PC-9 (cell line): ENCODE measurements at regions not wholly inside any gene's neighbourhood (a gene's known extent, or its start where the extent isn't known, plus 50 kb on each side); places are given as distances from the start of the nearest gene placed in this dataset.
"Not testable (repeated sequence)": the region's sequence is repeated elsewhere in the genome, so short reads cannot be mapped to it uniquely, and the experiment has no call there.

Experiments used
- BruUV-seq: library from RNA; stranded (reverse); fragments of 400-500 nt; replicated peaks from 2 replicates; lab custom pipeline; 2021; lab: Mats Ljungman, UMichigan
- CTCF ChIA-PET: fragments of 300-600 bp; sonication (Branson Sonifier 250); formaldehyde crosslinking; loops from one replicate; lab custom pipeline; 2022; ENCODE audit warnings: antibody characterized with exemption; lab: Charles Lee
- POLR2A ChIA-PET: fragments of 300-600 bp; sonication (Branson Sonifier 250); formaldehyde crosslinking; loops from one replicate; lab custom pipeline; 2022; ENCODE audit warnings: antibody characterized with exemption; ENCODE audit not compliant: unreplicated experiment; lab: Charles Lee
- DNase-seq, 2 experiments: peaks; one replicate each; pipeline versions ENCODE4 v3.0.0 to v3.0.0-alpha.2; 2015 to 2022; ENCODE audit warnings: mixed read lengths in 1 of 2
- H2AFZ ChIP-seq: fragments of 200-600 bp; sonication (generic); 2 replicates; pipeline ENCODE4 v1.8.1; 2017; ENCODE audit warnings: antibody characterized with exemption
- H3F3A ChIP-seq: fragments of 200-600 bp; sonication (generic); 2 replicates; pipeline ENCODE4 v1.8.1; 2017; ENCODE audit warnings: antibody characterized with exemption, mild to moderate bottlenecking, low read depth; ENCODE audit not compliant: insufficient read depth
- H3K27ac ChIP-seq: fragments of 200-600 bp; sonication (generic); 2 replicates; pipeline ENCODE4 v1.6.1; 2016; ENCODE audit warnings: mixed run types
- H3K27me3 ChIP-seq: fragments of 200-600 bp; sonication (generic); 2 replicates; pipeline ENCODE4 v1.6.1; 2016; ENCODE audit warnings: low read depth, mixed run types; ENCODE audit not compliant: insufficient read depth
- H3K36me3 ChIP-seq: fragments of 200-600 bp; sonication (generic); 2 replicates; pipeline ENCODE4 v1.6.1; 2016; ENCODE audit warnings: low read depth, mixed run types
- H3K4me1 ChIP-seq: fragments of 200-600 bp; sonication (generic); replicated peaks from 2 replicates; pipeline ENCODE4 v1.6.1; 2016; ENCODE audit warnings: mixed run types; ENCODE audit not compliant: insufficient read depth
- H3K4me2 ChIP-seq: fragments of 200-600 bp; sonication (generic); 2 replicates; pipeline ENCODE4 v1.6.1; 2017; ENCODE audit warnings: mixed run types
- H3K4me3 ChIP-seq: fragments of 200-600 bp; sonication (generic); 2 replicates; pipeline ENCODE4 v1.6.1; 2016; ENCODE audit warnings: mixed run types
- H3K79me2 ChIP-seq: fragments of 200-600 bp; sonication (generic); 2 replicates; pipeline ENCODE4 v1.6.1; 2017; ENCODE audit warnings: low read depth, mixed run types
- H3K9me2 ChIP-seq: fragments of 200-600 bp; sonication (generic); 2 replicates; pipeline ENCODE4 v1.8.1; 2017; ENCODE audit warnings: mild to moderate bottlenecking; ENCODE audit not compliant: insufficient read depth
- H3K9me3 ChIP-seq: fragments of 200-600 bp; sonication (generic); 2 replicates; pipeline ENCODE4 v1.8.1; 2016; ENCODE audit warnings: low read depth; ENCODE audit not compliant: insufficient read depth
- H4K20me1 ChIP-seq: fragments of 200-600 bp; sonication (generic); 2 replicates; pipeline ENCODE4 v1.8.1; 2017; ENCODE audit not compliant: insufficient read depth
- EZH2 ChIP-seq: fragments of 200-600 bp; sonication (generic); IDR thresholded peaks from 2 replicates; pipeline ENCODE4 v1.8.0; 2017; ENCODE audit warnings: antibody characterized with exemption, low read depth
- intact Hi-C: fragments of 100-400 bp; cut with micrococcal nuclease; formaldehyde crosslinking; loops from one replicate; pipeline ENCODE4 v1.10.0; 2022; ENCODE audit not compliant: unreplicated experiment
- TF ChIP-seq, protein P1 (sequence below): fragments of 200-600 bp; sonication (generic); conservative IDR thresholded peaks from 2 replicates; pipeline ENCODE4 v1.6.1; 2017; ENCODE audit warnings: mixed run types, antibody characterized with exemption, mild to moderate bottlenecking, moderate library complexity

- H3K4me3 ChIP-seq: no peak overlapping the region
- H3K9me2 ChIP-seq: no peaks in the 10 kb centered on the region
- no peak for DNase-seq
- intact Hi-C loops: no loop called here
- ChIA-PET CTCF (no interaction called here), POLR2A (interaction anchor here (0.7 kb wide), 1 partner anchor 1000 kb away, joined by 3 read pairs; no protein-coding TSS in a partner anchor)
- no peaks in the 10 kb centered on the region for H3K27me3 ChIP-seq
- no peaks in the 10 kb centered on the region for H3K9me3 ChIP-seq
- no peak for TF ChIP-seq EZH2
- TF ChIP-seq, protein P1, sequence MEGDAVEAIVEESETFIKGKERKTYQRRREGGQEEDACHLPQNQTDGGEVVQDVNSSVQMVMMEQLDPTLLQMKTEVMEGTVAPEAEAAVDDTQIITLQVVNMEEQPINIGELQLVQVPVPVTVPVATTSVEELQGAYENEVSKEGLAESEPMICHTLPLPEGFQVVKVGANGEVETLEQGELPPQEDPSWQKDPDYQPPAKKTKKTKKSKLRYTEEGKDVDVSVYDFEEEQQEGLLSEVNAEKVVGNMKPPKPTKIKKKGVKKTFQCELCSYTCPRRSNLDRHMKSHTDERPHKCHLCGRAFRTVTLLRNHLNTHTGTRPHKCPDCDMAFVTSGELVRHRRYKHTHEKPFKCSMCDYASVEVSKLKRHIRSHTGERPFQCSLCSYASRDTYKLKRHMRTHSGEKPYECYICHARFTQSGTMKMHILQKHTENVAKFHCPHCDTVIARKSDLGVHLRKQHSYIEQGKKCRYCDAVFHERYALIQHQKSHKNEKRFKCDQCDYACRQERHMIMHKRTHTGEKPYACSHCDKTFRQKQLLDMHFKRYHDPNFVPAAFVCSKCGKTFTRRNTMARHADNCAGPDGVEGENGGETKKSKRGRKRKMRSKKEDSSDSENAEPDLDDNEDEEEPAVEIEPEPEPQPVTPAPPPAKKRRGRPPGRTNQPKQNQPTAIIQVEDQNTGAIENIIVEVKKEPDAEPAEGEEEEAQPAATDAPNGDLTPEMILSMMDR: no peak
- H3K79me2 ChIP-seq: no peaks in the 10 kb centered on the region
- H3K4me1 ChIP-seq: no peaks in the 10 kb centered on the region
- no peak overlapping the region for H3K27ac ChIP-seq
- H3F3A ChIP-seq: no peaks in the 10 kb centered on the region
- no peaks in the 10 kb centered on the region for H4K20me1 ChIP-seq
- no peaks in the 10 kb centered on the region for H3K36me3 ChIP-seq
- BruUV-seq: no TSS peak
- no peak overlapping the region for H3K4me2 ChIP-seq
- H2AFZ ChIP-seq: no peak overlapping the region
Observed at GRCh38 chr9:82423700-82424099, 435.1 kb downstream of the SPATA31D1 start.

DNA sequence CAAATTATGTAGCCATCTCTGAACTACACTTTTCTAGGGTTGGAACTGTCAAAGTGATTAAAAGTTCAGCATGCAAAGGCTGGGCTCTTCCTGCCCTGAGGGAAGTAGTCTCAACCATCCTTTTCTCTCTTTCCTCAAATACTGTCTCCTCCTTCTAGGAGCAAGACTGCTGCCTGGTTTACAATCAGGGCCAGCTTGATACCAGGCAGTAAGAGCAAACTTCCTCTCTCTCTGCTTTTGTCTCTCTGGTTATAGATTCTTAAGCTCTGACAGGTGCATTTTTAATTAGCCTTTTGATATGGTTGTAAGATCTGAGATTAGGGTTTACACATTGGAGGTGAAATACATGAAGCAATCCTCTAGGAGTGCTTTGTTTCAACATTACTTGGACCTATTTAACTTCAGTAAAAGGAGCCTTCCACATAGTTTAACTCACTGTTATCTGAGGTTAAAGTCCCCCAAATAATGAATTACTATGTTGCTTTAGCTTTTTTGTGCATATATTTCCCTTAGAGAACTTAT is 436.1 kb downstream of the SPATA31D1 start:
- intact Hi-C loops: no loop called here
- Histone ChIP-seq H3K36me3 (no peaks in the 10 kb centered on the region), H3K9me2 (no peaks in the 10 kb centered on the region), H4K20me1 (no peaks in the 10 kb centered on the region), H3K27ac (no peak overlapping the region), H3K27me3 (no peaks in the 10 kb centered on the region), H2AFZ (no peak overlapping the region; the same call in 1 of the 2 replicates), H3K4me3 (no peak overlapping the region), H3K79me2 (no peaks in the 10 kb centered on the region), H3K4me1 (no peaks in the 10 kb centered on the region), H3K9me3 (no peaks in the 10 kb centered on the region), H3K4me2 (no peak overlapping the region), H3F3A (no peaks in the 10 kb centered on the region)
- DNase-seq: no peak
- TF ChIP-seq, protein P1: no peak
- TF ChIP-seq EZH2: no peak
- no TSS peak for BruUV-seq
- ChIA-PET POLR2A (no interaction called here), CTCF (no interaction called here)

GRCh38 chr9:82431121-82431520 is 442.5 kb downstream of the SPATA31D1 start:
- H3K9me3 ChIP-seq: no peaks in the 10 kb centered on the region
- POLR2A ChIA-PET: no interaction called here
- H3K36me3 ChIP-seq: no peaks in the 10 kb centered on the region
- H3K9me2 ChIP-seq: no peaks in the 10 kb centered on the region
- no peaks in the 10 kb centered on the region for H4K20me1 ChIP-seq
- no peak overlapping the region for H3K27ac ChIP-seq
- no peaks in the 10 kb centered on the region for H3F3A ChIP-seq
- BruUV-seq: no TSS peak
- no peak overlapping the region for H2AFZ ChIP-seq
- no peak for DNase-seq
- no peak overlapping the region for H3K4me2 ChIP-seq
- CTCF ChIA-PET: no interaction called here
- no peaks in the 10 kb centered on the region for H3K4me1 ChIP-seq
- H3K4me3 ChIP-seq: no peak overlapping the region
- intact Hi-C loops: no loop called here
- H3K27me3 ChIP-seq: no peaks in the 10 kb centered on the region
- H3K79me2 ChIP-seq: no peaks in the 10 kb centered on the region
- TF ChIP-seq, protein P1: no peak
- no peak for TF ChIP-seq EZH2

DNA sequence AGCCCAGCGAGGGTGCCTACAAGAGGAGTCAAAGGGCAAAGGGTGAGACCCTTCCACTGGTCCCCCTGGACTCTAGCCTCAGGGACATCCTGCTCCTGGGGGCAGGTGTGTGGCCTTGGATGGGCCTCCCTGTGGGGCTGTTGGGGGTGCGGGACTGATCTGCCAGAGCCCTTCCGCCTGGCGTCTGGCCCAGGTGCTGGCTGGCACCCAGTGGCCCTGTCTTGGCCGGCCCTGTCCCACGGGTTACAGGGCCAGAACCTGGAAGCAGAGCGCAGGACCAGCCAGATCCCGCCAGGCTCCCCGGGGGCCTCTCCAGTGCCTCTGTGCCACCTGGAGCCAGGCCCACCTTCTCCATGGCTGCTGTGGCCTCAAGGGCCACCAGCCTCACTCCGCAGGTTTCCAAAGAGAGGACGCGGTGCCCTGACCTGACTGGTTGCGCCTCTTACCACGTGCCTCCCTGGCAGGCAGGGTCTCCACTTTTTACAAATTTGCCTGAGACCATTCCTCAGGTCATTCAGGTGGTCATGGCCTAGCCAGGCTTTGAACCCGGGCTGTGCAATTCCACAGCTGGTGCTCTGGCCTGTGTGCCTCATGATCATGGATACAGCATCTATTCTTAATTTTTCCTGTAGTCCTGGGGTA is 444.8 kb downstream of the SPATA31D1 start:
- CTCF ChIA-PET: not testable (repeated sequence)

More for the DNA sequence above, 444.8 kb downstream of the SPATA31D1 start:
- H4K20me1 ChIP-seq, BruUV-seq, H3K4me1 ChIP-seq, H3K4me3 ChIP-seq, H3K27me3 ChIP-seq, H3K36me3 ChIP-seq, H2AFZ ChIP-seq, H3K9me3 ChIP-seq, H3K27ac ChIP-seq, H3K9me2 ChIP-seq, H3K79me2 ChIP-seq, H3K4me2 ChIP-seq, intact Hi-C loops, POLR2A ChIA-PET, H3F3A ChIP-seq, DNase-seq: not testable (repeated sequence)
